Adipocyte (in vitro differentiated cells): ENCODE measurements at regions not wholly inside any gene's neighbourhood (a gene's known extent, or its start where the extent isn't known, plus 50 kb on each side); places are given as distances from the start of the nearest gene placed in this dataset.
A peak's percentile ranks its signal among the peaks of the same experiment; 100 is the strongest.

ENCODE experiments used
- DNase-seq: peaks from one replicate; pipeline ENCODE4 v3.0.0-alpha.2; 2015; ENCODE audit warnings: low read depth
- H3K27me3 ChIP-seq: replicated peaks from 2 replicates; pipeline ENCODE4 v1.7.0; 2013; ENCODE audit warnings: mild to moderate bottlenecking, low read length, moderate library complexity; ENCODE audit not compliant: control insufficient read depth, insufficient read depth
- H3K36me3 ChIP-seq: 2 replicates; pipeline ENCODE4 v1.7.0; 2013; ENCODE audit warnings: low read length, mild to moderate bottlenecking, moderate library complexity; ENCODE audit not compliant: control insufficient read depth, insufficient read depth, severe bottlenecking
- H3K4me1 ChIP-seq: 2 replicates; pipeline ENCODE4 v1.7.0; 2013; ENCODE audit warnings: mild to moderate bottlenecking, low read length, moderate library complexity; ENCODE audit not compliant: control insufficient read depth, insufficient read depth
- H3K4me3 ChIP-seq: 2 replicates; pipeline ENCODE4 v1.7.0; 2013; ENCODE audit warnings: mild to moderate bottlenecking, low read length, moderate library complexity
- H3K9ac ChIP-seq: 2 replicates; pipeline ENCODE4 v1.7.0; 2013; ENCODE audit warnings: mild to moderate bottlenecking, low read length, moderate library complexity
- H3K9me3 ChIP-seq: 2 replicates; pipeline ENCODE4 v1.7.0; 2013; ENCODE audit warnings: mild to moderate bottlenecking, low read length, moderate library complexity; ENCODE audit not compliant: control insufficient read depth

DNA sequence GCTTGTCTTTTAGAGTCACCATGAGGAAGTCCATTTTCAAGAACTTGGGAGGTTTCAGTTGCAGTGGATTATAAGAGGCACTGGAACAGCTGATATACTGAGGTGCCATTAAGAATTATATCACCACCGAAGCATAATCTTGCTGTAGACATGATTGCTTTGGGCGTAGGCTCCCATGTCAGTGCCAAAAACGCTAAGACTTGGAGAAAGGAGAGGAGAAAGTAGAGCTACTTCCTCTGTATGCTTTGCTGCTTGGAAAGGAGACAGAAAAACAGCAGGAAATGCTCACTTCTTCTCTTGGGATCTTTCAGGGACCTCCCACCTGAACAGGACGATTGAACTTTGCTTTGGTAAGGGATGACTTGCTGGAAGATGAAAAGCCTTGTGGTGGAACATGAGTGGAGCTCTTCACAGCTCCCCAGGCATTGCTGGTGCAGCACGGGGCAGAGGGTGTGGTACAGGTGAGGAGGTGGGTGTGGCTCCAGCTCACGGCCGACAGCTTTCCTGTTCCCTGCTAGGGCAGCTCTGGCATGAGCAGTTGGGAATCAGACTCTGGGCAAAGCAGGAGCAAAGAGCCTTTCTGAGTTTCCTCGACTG is 190.4 kb upstream of the JAG1 start:
- peak overlapping the region; percentile 70 for H3K9ac ChIP-seq
- peak; percentile 19 for DNase-seq
- H3K4me3 ChIP-seq = peak overlapping the region; percentile 74
- H3K27me3 ChIP-seq = no peaks in the 10 kb centered on the region
- H3K36me3 ChIP-seq = no peaks in the 10 kb centered on the region
- peaks cover 17% of the 10 kb centered on the region for H3K4me1 ChIP-seq
- H3K9me3 ChIP-seq = no peaks in the 10 kb centered on the region

GRCh38 chr20:10868299-10868698 is 194.5 kb upstream of the JAG1 start:
- no peak overlapping the region for H3K9ac ChIP-seq
- no peak overlapping the region for H3K4me3 ChIP-seq
- no peaks in the 10 kb centered on the region for H3K36me3 ChIP-seq
- no peaks in the 10 kb centered on the region for H3K9me3 ChIP-seq
- no peak for DNase-seq
- no peaks in the 10 kb centered on the region for H3K27me3 ChIP-seq
- H3K4me1 ChIP-seq = peaks cover 13% of the 10 kb centered on the region

DNA sequence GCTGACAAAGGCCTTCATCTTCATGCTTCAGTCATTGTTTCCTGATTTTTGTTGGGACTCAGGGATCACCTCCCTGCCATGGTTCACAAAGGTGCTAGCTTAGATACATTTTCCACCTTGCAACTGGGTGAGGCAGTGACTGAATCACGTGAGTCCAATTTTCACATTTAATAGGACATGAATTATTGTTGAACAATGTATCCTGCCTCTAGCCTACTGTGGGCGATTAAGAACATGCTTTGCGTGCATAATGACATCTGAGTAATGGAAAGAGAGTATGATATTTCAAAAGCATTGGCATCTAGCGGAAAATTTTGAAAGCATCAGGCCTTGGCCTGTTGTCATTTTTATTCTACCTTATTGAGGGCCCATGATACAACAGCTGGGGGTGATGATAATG is 199.2 kb upstream of the JAG1 start:
- Histone ChIP-seq H3K4me1 (peaks cover 17% of the 10 kb centered on the region), H3K4me3 (no peak overlapping the region), H3K9me3 (peaks cover 6% of the 10 kb centered on the region), H3K36me3 (no peaks in the 10 kb centered on the region), H3K27me3 (no peaks in the 10 kb centered on the region), H3K9ac (no peak overlapping the region)
- no peak for DNase-seq

- Histone ChIP-seq H3K4me3 (no peak overlapping the region), H3K36me3 (no peaks in the 10 kb centered on the region), H3K9ac (no peak overlapping the region), H3K9me3 (peaks cover 6% of the 10 kb centered on the region), H3K27me3 (no peaks in the 10 kb centered on the region), H3K4me1 (peaks cover 17% of the 10 kb centered on the region)
- no peak for DNase-seq
Observed at GRCh38 chr20:10875653-10876052, 201.9 kb upstream of the JAG1 start.

DNA sequence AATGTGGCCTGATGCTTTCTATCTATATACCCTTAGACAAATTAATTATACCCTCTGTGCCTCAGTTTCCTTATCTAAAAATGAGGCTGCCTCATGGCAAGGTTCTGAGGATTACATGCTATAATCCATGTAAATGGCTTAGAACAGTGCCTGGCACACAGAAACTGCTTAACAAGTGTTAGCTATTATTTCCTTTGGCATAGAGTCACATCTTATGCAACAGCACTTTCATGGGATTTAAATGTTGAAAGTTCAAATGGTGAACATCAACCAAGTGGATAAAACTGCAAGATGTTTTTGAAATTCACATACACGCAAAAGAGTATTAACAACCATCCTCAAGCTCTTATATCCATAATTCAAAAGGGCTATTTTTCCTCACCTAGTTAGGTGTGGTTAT is 202.8 kb upstream of the JAG1 start:
- Histone ChIP-seq H3K9ac (no peak overlapping the region), H3K27me3 (no peaks in the 10 kb centered on the region), H3K36me3 (no peaks in the 10 kb centered on the region), H3K4me1 (peaks cover 17% of the 10 kb centered on the region), H3K9me3 (peaks cover 6% of the 10 kb centered on the region), H3K4me3 (peak overlapping the region; percentile 21)
- peak; percentile 67 for DNase-seq

DNA sequence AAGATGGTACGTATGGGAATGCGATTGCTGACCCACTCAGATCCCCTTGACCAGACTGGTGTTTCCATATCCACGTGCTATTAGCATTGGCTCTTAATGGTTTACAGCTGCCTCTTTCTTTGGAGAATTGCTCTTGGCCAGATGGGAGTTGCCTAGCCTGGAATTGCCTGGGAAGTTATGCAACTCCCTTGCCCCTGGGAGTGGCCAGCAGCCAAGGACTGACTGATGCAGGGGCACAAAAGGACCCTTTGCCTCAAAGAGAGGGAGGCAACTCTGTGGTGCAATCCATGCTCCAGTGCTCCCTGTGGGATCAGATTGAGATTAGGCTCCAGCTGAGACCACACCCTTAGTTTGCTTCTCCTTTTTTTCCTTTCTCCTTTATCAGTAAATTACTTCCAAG is 203.5 kb upstream of the JAG1 start:
- Histone ChIP-seq H3K4me1 (peaks cover 17% of the 10 kb centered on the region), H3K27me3 (no peaks in the 10 kb centered on the region), H3K4me3 (no peak overlapping the region), H3K36me3 (no peaks in the 10 kb centered on the region), H3K9ac (no peak overlapping the region), H3K9me3 (peaks cover 6% of the 10 kb centered on the region)
- peak; percentile 58 for DNase-seq

DNA sequence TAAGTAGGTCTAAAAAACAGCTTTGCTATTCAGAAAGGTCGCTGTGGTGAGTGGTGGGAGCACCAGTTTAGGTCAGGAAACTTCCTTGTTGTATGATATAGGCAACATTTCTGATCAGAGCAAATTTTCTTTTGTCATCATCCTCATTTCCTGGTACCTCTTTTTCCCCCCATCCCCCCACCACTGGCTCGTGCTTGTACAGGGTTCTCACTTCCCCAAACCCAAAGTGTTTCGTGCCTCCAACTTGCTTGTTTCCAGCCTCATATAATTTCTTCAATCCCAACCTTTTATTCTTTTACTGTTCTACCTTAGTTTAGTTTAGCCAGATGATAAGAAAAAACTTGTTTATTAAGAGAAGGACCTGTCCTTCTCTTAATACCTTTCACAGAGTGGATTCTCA is 209.4 kb upstream of the JAG1 start:
- Histone ChIP-seq H3K9me3 (no peaks in the 10 kb centered on the region), H3K36me3 (no peaks in the 10 kb centered on the region), H3K9ac (no peak overlapping the region), H3K4me1 (no peaks in the 10 kb centered on the region), H3K27me3 (no peaks in the 10 kb centered on the region), H3K4me3 (no peak overlapping the region)
- no peak for DNase-seq

DNA sequence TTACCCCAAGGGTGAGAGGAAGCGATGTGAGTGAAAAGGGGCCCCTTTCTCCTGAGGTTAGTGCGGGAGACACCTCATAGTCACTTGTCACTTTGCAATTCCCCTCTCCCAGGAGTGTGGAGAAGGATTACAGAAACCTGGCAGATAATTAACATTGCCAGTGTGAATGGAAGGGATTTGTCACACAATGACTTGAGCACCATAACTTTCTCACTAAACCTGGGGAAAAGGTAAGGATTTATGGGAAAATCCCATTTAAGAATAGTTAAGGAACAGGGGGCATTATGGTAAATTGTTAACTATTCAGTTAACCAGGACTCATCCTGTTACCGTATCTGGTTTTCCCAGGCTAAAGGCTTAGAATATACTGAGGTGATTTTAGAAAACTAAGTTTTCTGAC is 219.5 kb upstream of the JAG1 start:
- no peaks in the 10 kb centered on the region for H3K9me3 ChIP-seq
- H3K4me3 ChIP-seq = no peak overlapping the region
- no peaks in the 10 kb centered on the region for H3K4me1 ChIP-seq
- H3K9ac ChIP-seq = no peak overlapping the region
- DNase-seq = no peak
- no peaks in the 10 kb centered on the region for H3K36me3 ChIP-seq
- no peaks in the 10 kb centered on the region for H3K27me3 ChIP-seq

- Histone ChIP-seq H3K4me1 (peaks cover 7% of the 10 kb centered on the region), H3K9ac (no peak overlapping the region), H3K27me3 (no peaks in the 10 kb centered on the region), H3K4me3 (no peak overlapping the region), H3K36me3 (no peaks in the 10 kb centered on the region), H3K9me3 (no peaks in the 10 kb centered on the region)
- DNase-seq = no peak
Observed at GRCh38 chr20:10897336-10897735, 223.5 kb upstream of the JAG1 start.

DNA sequence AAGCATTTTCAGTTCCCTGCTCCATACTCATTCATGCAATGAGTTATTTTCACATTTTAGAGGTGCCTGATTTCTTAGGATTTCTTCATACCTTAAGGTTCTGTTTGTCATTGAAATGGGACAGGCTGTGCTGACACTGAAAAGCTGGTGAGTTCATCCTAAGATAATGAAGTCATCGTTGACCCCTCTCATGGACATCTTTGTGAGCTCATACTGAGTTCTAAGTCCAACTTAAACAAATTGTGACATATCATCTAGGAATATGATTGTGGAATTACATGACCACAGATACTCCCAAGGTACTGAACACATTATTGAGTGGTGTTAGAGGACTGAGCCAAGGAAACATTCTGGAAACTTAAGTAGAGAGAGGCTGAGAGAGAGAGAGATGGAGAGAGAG is 224.8 kb upstream of the JAG1 start:
- Histone ChIP-seq H3K27me3 (no peaks in the 10 kb centered on the region), H3K36me3 (no peaks in the 10 kb centered on the region), H3K4me1 (peaks cover 18% of the 10 kb centered on the region), H3K4me3 (no peak overlapping the region), H3K9me3 (no peaks in the 10 kb centered on the region), H3K9ac (no peak overlapping the region)
- peak; percentile 24 for DNase-seq

- Histone ChIP-seq H3K36me3 (no peaks in the 10 kb centered on the region), H3K4me3 (no peak overlapping the region), H3K4me1 (peaks cover 19% of the 10 kb centered on the region), H3K27me3 (peaks cover 4% of the 10 kb centered on the region), H3K9me3 (no peaks in the 10 kb centered on the region), H3K9ac (peak overlapping the region; percentile 32)
- no peak for DNase-seq
Observed at GRCh38 chr20:10902174-10902573, 228.4 kb upstream of the JAG1 start.

DNA sequence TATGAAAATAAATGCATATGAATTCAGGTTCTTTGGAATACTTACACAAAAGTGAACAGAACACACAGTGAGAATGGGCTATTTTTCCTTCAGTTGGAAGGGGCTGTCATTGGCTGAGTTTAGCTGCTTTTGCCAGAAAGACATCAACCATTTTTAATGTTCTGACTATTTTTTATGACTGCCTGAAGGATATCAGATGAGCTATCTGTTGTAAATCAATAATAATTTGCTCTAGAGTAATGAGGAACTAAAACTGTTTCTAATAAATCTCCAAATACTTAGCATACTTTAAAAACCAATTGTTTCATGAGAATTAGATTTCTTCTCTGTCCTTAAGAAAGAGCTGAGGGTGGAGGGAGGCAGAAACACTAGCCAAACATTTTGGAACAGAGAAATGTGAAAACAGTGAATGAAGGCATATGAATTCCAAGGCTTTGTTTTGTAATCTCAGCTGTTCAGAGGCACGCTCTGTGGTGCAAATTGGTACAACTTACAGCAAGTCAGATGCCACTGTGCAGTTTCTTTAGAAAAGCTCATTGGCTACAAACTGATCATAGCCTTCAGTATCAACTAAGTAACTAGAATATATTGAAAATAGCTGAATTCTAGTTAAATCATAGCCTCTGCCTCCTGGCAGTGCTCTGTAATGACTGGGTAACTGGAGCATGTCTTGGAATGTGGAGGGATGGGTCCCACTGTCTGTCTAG is 228.9 kb upstream of the JAG1 start:
- Histone ChIP-seq H3K4me3 (peak overlapping the region; percentile 13), H3K9me3 (no peaks in the 10 kb centered on the region), H3K27me3 (peaks cover 4% of the 10 kb centered on the region), H3K36me3 (no peaks in the 10 kb centered on the region), H3K4me1 (peaks cover 19% of the 10 kb centered on the region), H3K9ac (peak overlapping the region; percentile 32)
- peak; percentile 73 for DNase-seq
